ENCODE measurements at regions not wholly inside any gene's neighbourhood (a gene's known extent, or its start where the extent isn't known, plus 50 kb on each side); places are given as distances from the start of the nearest gene placed in this dataset.

DNA sequence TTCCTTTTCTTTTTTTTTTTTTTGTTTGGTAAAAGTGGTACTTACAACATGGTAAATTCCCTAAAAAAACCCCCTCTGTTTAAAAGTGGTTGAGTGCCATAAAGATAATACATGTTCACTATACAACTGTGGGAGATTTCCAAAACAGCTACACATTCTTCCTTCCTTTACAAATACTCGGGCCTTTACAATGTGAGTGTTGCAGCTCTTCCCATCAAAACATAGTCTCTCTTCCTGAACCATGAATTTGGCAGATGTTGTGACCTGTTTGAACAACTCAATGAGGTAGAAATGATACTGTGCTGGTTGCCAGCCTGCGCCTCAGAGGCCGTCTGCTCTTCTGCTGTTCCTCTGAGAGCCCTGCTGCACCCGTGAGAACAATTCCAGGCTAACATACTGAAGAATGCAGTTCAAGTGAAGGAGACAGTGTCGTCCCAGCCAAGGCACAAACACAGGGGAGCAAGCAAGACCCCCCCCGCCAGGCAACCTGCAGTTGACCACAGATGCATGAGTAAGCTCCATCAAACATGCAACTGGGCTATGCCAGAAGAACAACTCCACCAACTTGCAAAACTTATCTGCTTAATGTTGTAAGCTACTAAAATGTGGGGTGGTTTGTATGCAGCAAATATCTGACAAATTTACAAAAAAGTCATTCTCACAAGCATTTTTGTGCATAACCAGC, 645.0 kb downstream of the PCDH7 start:
- intact Hi-C loops (cut with DNase I), result loop anchor here in 1 of 10 donors (10.0 kb wide), 1 partner anchor 310 kb away; no protein-coding TSS in a partner anchor
- Histone ChIP-seq H3K9me3 (peaks cover 0 to 4% (median 0%) of the 10 kb centered on the region in 11 donors), H3K36me3 (no peaks in the 10 kb centered on the region), H3K27me3 (no peaks in the 10 kb centered on the region), H3K27ac (no peak overlapping the region), H3K4me1 (no peaks in the 10 kb centered on the region), H3K4me3 (no peak overlapping the region)
- no peak for DNase-seq
- WGBS, 2 donors, result 70 to 84% methylated on average over 6 of the region's 6 CpGs
- ATAC-seq, result no peak
- TF ChIP-seq CTCF (IDR thresholded peaks at IDR 0.05), result no peak

- Histone ChIP-seq H3K4me1 (no peaks in the 10 kb centered on the region), H3K36me3 (no peaks in the 10 kb centered on the region), H3K9me3 (peaks cover 0 to 4% (median 0%) of the 10 kb centered on the region in 11 donors), H3K27me3 (no peaks in the 10 kb centered on the region), H3K4me3 (no peak overlapping the region), H3K27ac (no peak overlapping the region)
- no peak for TF ChIP-seq CTCF (IDR thresholded peaks at IDR 0.05)
- WGBS, 2 donors, result 61 to 65% methylated on average over 1 of the region's 1 CpG
- no peak for DNase-seq
- intact Hi-C loops (cut with DNase I), result loop anchor here in 1 of 10 donors (10.0 kb wide), 1 partner anchor 309 kb away; no protein-coding TSS in a partner anchor
- ATAC-seq, result no peak
Measured at GRCh38 chr4:31366041-31366440, 645.9 kb downstream of the PCDH7 start.

GRCh38 chr4:31370866-31371465, 650.8 kb downstream of the PCDH7 start:
- peak in 2 of 8 donors; percentile 47 to 62 for ATAC-seq

More at GRCh38 chr4:31370866-31371465, 650.8 kb downstream of the PCDH7 start:
- WGBS, 2 donors, result 60 to 63% methylated on average over 3 of the region's 3 CpGs
- H3K9me3 ChIP-seq, result peaks cover 0 to 5% (median 0%) of the 10 kb centered on the region in 11 donors
- no peaks in the 10 kb centered on the region for H3K27me3 ChIP-seq
- no peak overlapping the region for H3K27ac ChIP-seq
- no peaks in the 10 kb centered on the region for H3K4me1 ChIP-seq
- intact Hi-C loops (cut with DNase I), result no loop called here
- H3K4me3 ChIP-seq, result no peak overlapping the region
- peak; percentile 48 to 76 (median 65) for TF ChIP-seq CTCF (IDR thresholded peaks at IDR 0.05)
- no peak for DNase-seq
- no peaks in the 10 kb centered on the region for H3K36me3 ChIP-seq
